ENCODE measurements at regions not wholly inside any gene's neighbourhood (a gene's known extent, or its start where the extent isn't known, plus 50 kb on each side); places are given as distances from the start of the nearest gene placed in this dataset.

- Histone ChIP-seq H3K4me3 (ENCODE audit: low read length) (no peak overlapping the region), H3K9ac (ENCODE audit: extremely low read depth, low read length, poor library complexity, severe bottlenecking) (no peak overlapping the region), H3K27ac (ENCODE audit: low read depth, low read length) (no peak overlapping the region), H3K4me1 (ENCODE audit: control insufficient read depth, insufficient read depth, low read length) (no peaks in the 10 kb centered on the region), H3K36me3 (ENCODE audit: control insufficient read depth, insufficient read depth, low read length) (no peaks in the 10 kb centered on the region), H3K9me3 (ENCODE audit: control insufficient read depth, low read length) (no peaks in the 10 kb centered on the region), H3K27me3 (ENCODE audit: control insufficient read depth, insufficient read depth, low read length, poor library complexity, severe bottlenecking) (no peaks in the 10 kb centered on the region)
- H3K27ac Mint-ChIP-seq, result no peak overlapping the region
- no peaks in the 10 kb centered on the region for H3K36me3 Mint-ChIP-seq (ENCODE audit: low read depth)
- TF ChIP-seq CTCF (conservative IDR thresholded peaks at IDR 0.05), result no peak
- H3K4me1 Mint-ChIP-seq, result peaks cover 21% of the 10 kb centered on the region
- no peaks in the 10 kb centered on the region for H3K27me3 Mint-ChIP-seq (ENCODE audit: insufficient read depth)
- H3K4me3 Mint-ChIP-seq, result no peak overlapping the region
- peak; percentile 63 for DNase-seq
- no peaks in the 10 kb centered on the region for H3K9me3 Mint-ChIP-seq
- 66 to 72% methylated on average over 4 to 9 of the region's 9 CpGs for WGBS, 2 experiments (ENCODE audit: insufficient coverage in 1 of 2, insufficient read length in 1 of 2)
Measured at GRCh38 chr14:97388408-97388807, 591.2 kb downstream of the VRK1 start.

- WGBS, 2 experiments (ENCODE audit: insufficient coverage in 1 of 2, insufficient read length in 1 of 2), result 95 to 100% methylated on average over 4 of the region's 4 CpGs
- Mint-ChIP-seq H3K4me1 (peaks cover 20% of the 10 kb centered on the region), H3K4me3 (no peak overlapping the region), H3K27me3 (ENCODE audit: insufficient read depth) (no peaks in the 10 kb centered on the region), H3K9me3 (no peaks in the 10 kb centered on the region), H3K36me3 (ENCODE audit: low read depth) (no peaks in the 10 kb centered on the region), H3K27ac (no peak overlapping the region)
- TF ChIP-seq CTCF (conservative IDR thresholded peaks at IDR 0.05), result no peak
- Histone ChIP-seq H3K4me3 (ENCODE audit: low read length) (no peak overlapping the region), H3K9me3 (ENCODE audit: control insufficient read depth, low read length) (no peaks in the 10 kb centered on the region), H3K9ac (ENCODE audit: extremely low read depth, low read length, poor library complexity, severe bottlenecking) (no peak overlapping the region), H3K36me3 (ENCODE audit: control insufficient read depth, insufficient read depth, low read length) (no peaks in the 10 kb centered on the region), H3K27me3 (ENCODE audit: control insufficient read depth, insufficient read depth, low read length, poor library complexity, severe bottlenecking) (no peaks in the 10 kb centered on the region), H3K27ac (ENCODE audit: low read depth, low read length) (no peak overlapping the region), H3K4me1 (ENCODE audit: control insufficient read depth, insufficient read depth, low read length) (no peaks in the 10 kb centered on the region)
- DNase-seq, result no peak
Measured at GRCh38 chr14:97390096-97390724, 593.0 kb downstream of the VRK1 start.

GRCh38 chr14:97393244-97393643 is 596.1 kb downstream of the VRK1 start:
- Mint-ChIP-seq H3K27ac (no peak overlapping the region), H3K4me3 (no peak overlapping the region), H3K27me3 (ENCODE audit: insufficient read depth) (no peaks in the 10 kb centered on the region), H3K4me1 (peaks cover 21% of the 10 kb centered on the region), H3K9me3 (no peaks in the 10 kb centered on the region), H3K36me3 (ENCODE audit: low read depth) (no peaks in the 10 kb centered on the region)
- Histone ChIP-seq H3K36me3 (ENCODE audit: control insufficient read depth, insufficient read depth, low read length) (no peaks in the 10 kb centered on the region), H3K4me1 (ENCODE audit: control insufficient read depth, insufficient read depth, low read length) (no peaks in the 10 kb centered on the region), H3K9me3 (ENCODE audit: control insufficient read depth, low read length) (no peaks in the 10 kb centered on the region), H3K27me3 (ENCODE audit: control insufficient read depth, insufficient read depth, low read length, poor library complexity, severe bottlenecking) (no peaks in the 10 kb centered on the region), H3K9ac (ENCODE audit: extremely low read depth, low read length, poor library complexity, severe bottlenecking) (peak overlapping the region; percentile 20), H3K4me3 (ENCODE audit: low read length) (no peak overlapping the region), H3K27ac (ENCODE audit: low read depth, low read length) (no peak overlapping the region)
- no peak for DNase-seq
- no peak for TF ChIP-seq CTCF (conservative IDR thresholded peaks at IDR 0.05)
- WGBS, 2 experiments (ENCODE audit: insufficient coverage in 1 of 2, insufficient read length in 1 of 2), result 84 to 100% methylated on average over 4 to 6 of the region's 6 CpGs

All from endodermal cell (in vitro differentiated cells).